DOHH2 (cell line): ENCODE measurements at regions not wholly inside any gene's neighbourhood (a gene's known extent, or its start where the extent isn't known, plus 50 kb on each side); places are given as distances from the start of the nearest gene placed in this dataset.

ENCODE experiments used
- EZH2phosphoT487 ChIP-seq: fragments of 200-600 bp; sonication (generic); IDR thresholded peaks from 2 replicates; pipeline ENCODE4 v1.6.1; 2017; ENCODE audit warnings: borderline replicate concordance, mild to moderate bottlenecking, antibody characterized with exemption, low read length, moderate library complexity, mixed read lengths
- TF ChIP-seq, protein P1 (sequence below): fragments of 200-600 bp; sonication (generic); IDR thresholded peaks from one replicate; pipeline ENCODE4 v1.5.1; 2014; ENCODE audit warnings: antibody characterized with exemption, mild to moderate bottlenecking, low read depth, low read length; ENCODE audit not compliant: poor library complexity, severe bottlenecking

DNA sequence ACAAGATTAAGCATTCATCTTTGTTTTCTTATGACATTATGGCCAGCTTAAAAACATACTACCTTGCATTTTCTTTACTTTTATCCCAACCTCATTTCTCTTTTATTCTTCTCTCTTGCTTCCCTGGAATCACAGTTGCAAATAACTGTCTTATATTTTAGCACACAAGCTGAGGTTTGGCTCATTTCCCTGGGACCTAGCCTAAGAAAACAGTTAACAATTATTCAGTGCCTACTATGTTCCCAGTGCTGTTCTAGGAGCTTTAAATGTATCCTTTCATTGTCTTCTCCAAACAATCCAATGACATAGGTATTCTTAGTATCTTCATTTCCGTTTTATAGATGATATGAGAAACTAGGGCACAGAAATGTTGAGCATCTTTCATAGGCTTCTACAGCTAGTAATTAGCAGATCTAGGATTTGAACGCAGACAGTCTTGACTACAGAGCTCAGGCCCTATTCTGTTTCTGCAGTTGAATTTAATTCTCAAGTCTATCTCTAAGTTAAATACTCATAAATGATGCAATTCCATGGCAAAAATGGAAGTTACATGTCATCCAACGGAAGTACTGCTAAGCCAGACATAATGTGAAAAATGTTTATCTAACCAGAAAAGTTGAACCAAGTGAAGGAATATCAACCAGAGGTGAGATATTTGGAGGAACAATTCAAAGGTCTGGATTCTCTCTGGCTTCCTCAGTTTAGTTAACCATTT is 52.3 kb upstream of the MTAP start:
- TF ChIP-seq, protein P1, sequence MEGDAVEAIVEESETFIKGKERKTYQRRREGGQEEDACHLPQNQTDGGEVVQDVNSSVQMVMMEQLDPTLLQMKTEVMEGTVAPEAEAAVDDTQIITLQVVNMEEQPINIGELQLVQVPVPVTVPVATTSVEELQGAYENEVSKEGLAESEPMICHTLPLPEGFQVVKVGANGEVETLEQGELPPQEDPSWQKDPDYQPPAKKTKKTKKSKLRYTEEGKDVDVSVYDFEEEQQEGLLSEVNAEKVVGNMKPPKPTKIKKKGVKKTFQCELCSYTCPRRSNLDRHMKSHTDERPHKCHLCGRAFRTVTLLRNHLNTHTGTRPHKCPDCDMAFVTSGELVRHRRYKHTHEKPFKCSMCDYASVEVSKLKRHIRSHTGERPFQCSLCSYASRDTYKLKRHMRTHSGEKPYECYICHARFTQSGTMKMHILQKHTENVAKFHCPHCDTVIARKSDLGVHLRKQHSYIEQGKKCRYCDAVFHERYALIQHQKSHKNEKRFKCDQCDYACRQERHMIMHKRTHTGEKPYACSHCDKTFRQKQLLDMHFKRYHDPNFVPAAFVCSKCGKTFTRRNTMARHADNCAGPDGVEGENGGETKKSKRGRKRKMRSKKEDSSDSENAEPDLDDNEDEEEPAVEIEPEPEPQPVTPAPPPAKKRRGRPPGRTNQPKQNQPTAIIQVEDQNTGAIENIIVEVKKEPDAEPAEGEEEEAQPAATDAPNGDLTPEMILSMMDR: no peak
- no peak for TF ChIP-seq EZH2phosphoT487
